ENCODE measurements at regions not wholly inside any gene's neighbourhood (a gene's known extent, or its start where the extent isn't known, plus 50 kb on each side); places are given as distances from the start of the nearest gene placed in this dataset.
"Not testable (repeated sequence)": the region's sequence is repeated elsewhere in the genome, so short reads cannot be mapped to it uniquely, and the experiment has no call there.

- H3K27ac Mint-ChIP-seq: no peak overlapping the region
- CTCF ChIA-PET: no interaction called here
Observed at GRCh38 chr2:173711816-173712215, 253.4 kb downstream of the SP3 start.

DNA sequence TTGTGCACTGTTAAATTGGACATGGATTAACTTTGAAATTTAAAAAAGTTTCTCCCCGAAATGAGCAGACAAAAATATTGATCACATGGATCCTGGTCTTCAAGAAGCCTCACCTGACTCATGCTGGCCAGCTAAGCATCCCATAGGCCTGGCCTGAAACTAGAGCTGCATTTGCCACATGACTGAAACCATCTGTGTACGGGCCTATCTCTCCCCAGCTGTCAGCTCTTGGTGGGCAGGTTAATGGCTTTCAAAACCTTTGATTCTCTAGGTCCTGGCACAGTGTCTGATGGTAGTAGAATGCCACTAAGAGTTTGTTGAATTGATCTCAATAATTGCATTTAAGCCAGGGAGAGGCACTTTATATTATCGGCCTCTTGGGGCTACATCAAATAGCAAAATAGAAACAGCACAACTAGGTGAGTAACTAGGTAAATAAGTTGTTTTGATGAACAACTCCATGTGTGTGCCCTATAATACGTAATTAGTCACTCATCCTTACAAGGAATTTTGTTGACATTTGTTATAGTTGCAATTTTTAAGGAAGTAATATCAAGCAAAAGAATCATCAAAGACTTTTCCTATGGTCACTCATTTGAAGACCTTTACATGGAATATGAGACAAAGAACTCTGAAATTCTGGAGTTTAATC lies 251.1 kb downstream of the SP3 start:
- no peaks in the 10 kb centered on the region for H3K9me3 Mint-ChIP-seq
- intact Hi-C loops (cut with micrococcal nuclease): no loop called here
- CTCF ChIA-PET: interaction anchor here (0.7 kb wide), 1 partner anchor 1646 kb away, joined by 3 read pairs; no protein-coding TSS in a partner anchor
- H3K4me3 Mint-ChIP-seq: no peak overlapping the region
- H3K27me3 Mint-ChIP-seq (ENCODE audit: low read depth): peaks cover 14% of the 10 kb centered on the region
- no peaks in the 10 kb centered on the region for H3K4me1 Mint-ChIP-seq (ENCODE audit: low read depth)
- no peaks in the 10 kb centered on the region for H3K36me3 Mint-ChIP-seq (ENCODE audit: low read depth)
- no peak for DNase-seq
- no peak overlapping the region for H3K27ac Mint-ChIP-seq

More at GRCh38 chr2:173711816-173712215, 253.4 kb downstream of the SP3 start:
- Mint-ChIP-seq H3K36me3 (ENCODE audit: low read depth) (no peaks in the 10 kb centered on the region), H3K27me3 (ENCODE audit: low read depth) (peaks cover 3% of the 10 kb centered on the region), H3K4me1 (ENCODE audit: low read depth) (no peaks in the 10 kb centered on the region), H3K9me3 (no peaks in the 10 kb centered on the region), H3K4me3 (no peak overlapping the region)
- intact Hi-C loops (cut with micrococcal nuclease): no loop called here
- no peak for DNase-seq

DNA sequence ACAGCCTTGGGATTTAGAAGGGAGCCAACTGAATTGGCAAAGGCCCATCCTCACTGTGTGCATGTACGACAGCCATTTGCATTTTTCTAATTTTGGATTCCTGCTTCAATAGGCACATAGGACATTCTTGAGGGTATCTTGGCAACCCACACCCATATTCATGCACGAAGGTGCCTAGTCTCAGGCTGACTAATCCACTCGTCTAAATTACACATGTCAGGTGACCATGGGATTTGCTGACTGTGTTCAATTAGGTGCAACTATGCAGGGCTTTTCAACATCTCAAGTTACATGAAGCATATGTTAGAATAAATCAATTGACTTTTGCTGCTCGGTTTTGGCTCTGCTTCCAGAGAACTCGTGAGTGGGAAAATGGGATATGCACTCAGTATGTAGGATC lies 249.7 kb downstream of the SP3 start:
- Mint-ChIP-seq H3K9me3 (no peaks in the 10 kb centered on the region), H3K36me3 (ENCODE audit: low read depth) (no peaks in the 10 kb centered on the region), H3K4me1 (ENCODE audit: low read depth) (no peaks in the 10 kb centered on the region), H3K27ac (no peak overlapping the region), H3K27me3 (ENCODE audit: low read depth) (peaks cover 20% of the 10 kb centered on the region), H3K4me3 (no peak overlapping the region)
- intact Hi-C loops (cut with micrococcal nuclease): no loop called here
- no peak for DNase-seq
- CTCF ChIA-PET: no interaction called here

DNA sequence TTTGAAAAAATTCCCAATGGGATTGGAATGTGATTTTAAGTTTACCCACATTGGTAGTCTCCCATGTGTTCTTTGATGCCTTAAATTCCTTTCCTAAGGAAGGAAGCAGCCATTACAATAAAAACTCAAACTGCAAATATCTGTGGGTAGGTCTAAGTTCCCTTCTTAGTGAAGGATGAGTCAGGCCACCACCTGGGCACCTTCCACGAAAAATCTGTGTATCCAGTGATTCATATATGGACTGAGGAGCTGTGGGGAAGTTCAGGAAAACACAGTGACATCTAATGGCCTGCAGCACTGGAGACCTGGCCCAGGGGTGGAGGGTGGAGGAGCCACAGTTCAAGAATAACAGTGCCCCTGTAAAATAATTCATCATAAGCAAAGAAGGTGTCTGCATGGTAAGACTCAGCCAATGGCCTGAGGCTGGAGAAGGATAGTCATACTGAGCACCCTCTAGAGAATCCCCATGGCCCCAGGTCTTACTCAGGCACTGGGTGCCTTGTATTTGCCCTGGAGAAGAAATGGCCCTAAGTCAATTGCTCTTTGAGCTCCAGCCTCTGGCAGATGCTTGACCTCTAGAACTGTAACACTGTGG lies 248.6 kb downstream of the SP3 start:
- H3K27ac Mint-ChIP-seq: no peak overlapping the region
- H3K27me3 Mint-ChIP-seq (ENCODE audit: low read depth): peaks cover 20% of the 10 kb centered on the region
- no peaks in the 10 kb centered on the region for H3K36me3 Mint-ChIP-seq (ENCODE audit: low read depth)

GRCh38 chr2:173719471-173719870 lies 245.7 kb downstream of the SP3 start:
- Mint-ChIP-seq H3K27me3 (ENCODE audit: low read depth) (peaks cover 32% of the 10 kb centered on the region), H3K4me3 (no peak overlapping the region), H3K27ac (no peak overlapping the region), H3K4me1 (ENCODE audit: low read depth) (no peaks in the 10 kb centered on the region), H3K36me3 (ENCODE audit: low read depth) (no peaks in the 10 kb centered on the region), H3K9me3 (no peaks in the 10 kb centered on the region)
- intact Hi-C loops (cut with micrococcal nuclease): no loop called here
- DNase-seq: no peak
- CTCF ChIA-PET: interaction anchor here (0.6 kb wide), 1 partner anchor 54 kb away, joined by 3 read pairs; no protein-coding TSS in a partner anchor

More for the DNA sequence above, 248.6 kb downstream of the SP3 start:
- no peak overlapping the region for H3K4me3 Mint-ChIP-seq
- intact Hi-C loops (cut with micrococcal nuclease): no loop called here
- DNase-seq: no peak
- no peaks in the 10 kb centered on the region for H3K9me3 Mint-ChIP-seq
- H3K4me1 Mint-ChIP-seq (ENCODE audit: low read depth): no peaks in the 10 kb centered on the region
- CTCF ChIA-PET: no interaction called here

GRCh38 chr2:173720306-173720705 lies 244.9 kb downstream of the SP3 start:
- DNase-seq: no peak
- H3K27ac Mint-ChIP-seq: no peak overlapping the region
- intact Hi-C loops (cut with micrococcal nuclease): no loop called here
- no peaks in the 10 kb centered on the region for H3K36me3 Mint-ChIP-seq (ENCODE audit: low read depth)
- no peaks in the 10 kb centered on the region for H3K4me1 Mint-ChIP-seq (ENCODE audit: low read depth)
- peaks cover 35% of the 10 kb centered on the region for H3K27me3 Mint-ChIP-seq (ENCODE audit: low read depth)
- CTCF ChIA-PET: no interaction called here
- no peak overlapping the region for H3K4me3 Mint-ChIP-seq
- H3K9me3 Mint-ChIP-seq: no peaks in the 10 kb centered on the region

- CTCF ChIA-PET: no interaction called here
- intact Hi-C loops (cut with micrococcal nuclease): no loop called here
- Mint-ChIP-seq H3K36me3 (ENCODE audit: low read depth) (no peaks in the 10 kb centered on the region), H3K27ac (no peak overlapping the region), H3K4me3 (no peak overlapping the region), H3K27me3 (ENCODE audit: low read depth) (peaks cover 3% of the 10 kb centered on the region), H3K9me3 (peaks cover 3% of the 10 kb centered on the region), H3K4me1 (ENCODE audit: low read depth) (no peaks in the 10 kb centered on the region)
- DNase-seq: no peak
Observed at GRCh38 chr2:173734797-173735196, 230.4 kb downstream of the SP3 start.

DNA sequence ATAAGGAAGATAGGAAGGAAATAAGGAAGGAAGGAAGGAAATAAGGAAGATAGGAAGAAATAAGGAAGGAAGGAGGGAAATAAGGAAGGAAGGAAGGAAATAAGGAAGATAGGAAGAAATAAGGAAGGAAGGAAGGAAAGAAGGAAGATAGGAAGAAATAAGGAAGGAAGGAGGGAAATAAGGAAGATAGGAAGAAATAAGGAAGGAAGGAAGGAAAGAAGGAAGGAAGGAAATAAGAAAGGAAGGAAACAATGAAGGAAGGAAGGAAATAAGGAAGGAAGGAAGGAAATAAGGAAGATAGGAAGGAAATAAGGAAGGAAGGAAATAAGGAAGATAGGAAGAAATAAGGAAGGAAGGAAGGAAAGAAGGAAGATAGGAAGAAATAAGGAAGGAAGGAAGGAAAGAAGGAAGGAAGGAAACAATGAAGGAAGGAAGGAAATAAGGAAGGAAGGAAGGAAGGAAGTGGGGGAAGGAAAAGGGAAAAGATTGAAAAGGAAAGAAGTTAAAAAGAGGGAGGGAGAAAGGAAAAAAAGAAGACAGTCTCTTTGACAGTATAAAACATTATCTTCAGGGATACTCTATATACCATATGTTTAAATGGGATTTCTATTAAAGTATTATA lies 227.1 kb downstream of the SP3 start:
- H3K27ac Mint-ChIP-seq; H3K36me3 Mint-ChIP-seq (ENCODE audit: low read depth); CTCF ChIA-PET; H3K9me3 Mint-ChIP-seq; H3K27me3 Mint-ChIP-seq (ENCODE audit: low read depth); intact Hi-C loops (cut with micrococcal nuclease); DNase-seq; H3K4me3 Mint-ChIP-seq; H3K4me1 Mint-ChIP-seq (ENCODE audit: low read depth): not testable (repeated sequence)

DNA sequence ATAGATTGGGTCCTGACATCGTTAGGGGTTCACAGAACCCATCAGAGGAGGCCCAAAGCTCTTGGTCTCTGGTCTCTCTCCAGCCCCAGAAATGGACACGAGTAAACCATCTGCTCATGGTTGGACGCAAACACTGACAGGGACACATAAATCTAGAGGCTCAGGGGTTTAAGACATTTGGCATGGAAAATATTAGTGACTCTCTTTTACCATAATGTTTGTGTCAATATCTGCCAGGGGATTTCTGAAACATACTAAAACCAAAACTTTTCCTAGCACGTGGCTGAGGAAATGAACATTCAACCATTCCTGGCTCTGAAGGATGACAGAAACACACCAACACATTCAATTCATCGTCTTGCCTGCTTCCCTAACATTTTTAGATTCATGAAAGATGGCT lies 226.2 kb downstream of the SP3 start:
- intact Hi-C loops (cut with micrococcal nuclease): no loop called here
- no peaks in the 10 kb centered on the region for H3K36me3 Mint-ChIP-seq (ENCODE audit: low read depth)
- CTCF ChIA-PET: interaction anchor here (1.2 kb wide), 1 partner anchor 56 kb away, joined by 4 read pairs; no protein-coding TSS in a partner anchor
- no peak overlapping the region for H3K4me3 Mint-ChIP-seq
- no peak for DNase-seq
- H3K9me3 Mint-ChIP-seq: peaks cover 3% of the 10 kb centered on the region
- H3K4me1 Mint-ChIP-seq (ENCODE audit: low read depth): no peaks in the 10 kb centered on the region
- no peak overlapping the region for H3K27ac Mint-ChIP-seq
- H3K27me3 Mint-ChIP-seq (ENCODE audit: low read depth): peaks cover 8% of the 10 kb centered on the region

GRCh38 chr2:173740639-173741038 lies 224.5 kb downstream of the SP3 start:
- intact Hi-C loops (cut with micrococcal nuclease): no loop called here
- no peak for DNase-seq
- Mint-ChIP-seq H3K36me3 (ENCODE audit: low read depth) (no peaks in the 10 kb centered on the region), H3K27me3 (ENCODE audit: low read depth) (peaks cover 7% of the 10 kb centered on the region), H3K27ac (no peak overlapping the region), H3K4me3 (no peak overlapping the region), H3K4me1 (ENCODE audit: low read depth) (no peaks in the 10 kb centered on the region), H3K9me3 (peaks cover 3% of the 10 kb centered on the region)
- CTCF ChIA-PET: no interaction called here

GRCh38 chr2:173741759-173742158 lies 223.4 kb downstream of the SP3 start:
- intact Hi-C loops (cut with micrococcal nuclease): no loop called here
- Mint-ChIP-seq H3K9me3 (peaks cover 3% of the 10 kb centered on the region), H3K4me1 (ENCODE audit: low read depth) (no peaks in the 10 kb centered on the region), H3K4me3 (no peak overlapping the region), H3K36me3 (ENCODE audit: low read depth) (no peaks in the 10 kb centered on the region), H3K27ac (no peak overlapping the region), H3K27me3 (ENCODE audit: low read depth) (peaks cover 7% of the 10 kb centered on the region)
- no peak for DNase-seq
- CTCF ChIA-PET: no interaction called here

DNA sequence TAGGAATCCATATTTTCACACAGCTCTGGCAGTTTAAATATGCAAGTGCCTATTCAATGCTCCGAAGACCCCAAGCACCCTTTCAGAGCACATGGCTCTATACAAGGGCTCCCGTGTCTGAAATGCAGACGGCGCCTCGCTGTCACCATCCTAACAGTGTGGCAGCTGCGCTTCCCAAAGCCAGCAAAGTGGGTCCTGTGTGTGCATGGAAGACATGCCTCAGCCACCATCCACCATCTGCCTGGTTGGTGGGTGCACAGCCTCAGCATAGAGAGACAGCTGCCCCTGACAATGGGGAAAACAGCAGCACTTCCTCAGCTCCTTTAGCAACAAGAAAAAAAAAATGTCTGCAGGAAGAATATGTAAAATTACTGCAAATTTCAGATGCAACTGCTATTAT lies 218.1 kb downstream of the SP3 start:
- Mint-ChIP-seq H3K27me3 (ENCODE audit: low read depth) (peaks cover 15% of the 10 kb centered on the region), H3K4me1 (ENCODE audit: low read depth) (no peaks in the 10 kb centered on the region), H3K27ac (no peak overlapping the region), H3K9me3 (no peaks in the 10 kb centered on the region), H3K4me3 (no peak overlapping the region), H3K36me3 (ENCODE audit: low read depth) (no peaks in the 10 kb centered on the region)
- CTCF ChIA-PET: no interaction called here
- DNase-seq: no peak
- intact Hi-C loops (cut with micrococcal nuclease): no loop called here

DNA sequence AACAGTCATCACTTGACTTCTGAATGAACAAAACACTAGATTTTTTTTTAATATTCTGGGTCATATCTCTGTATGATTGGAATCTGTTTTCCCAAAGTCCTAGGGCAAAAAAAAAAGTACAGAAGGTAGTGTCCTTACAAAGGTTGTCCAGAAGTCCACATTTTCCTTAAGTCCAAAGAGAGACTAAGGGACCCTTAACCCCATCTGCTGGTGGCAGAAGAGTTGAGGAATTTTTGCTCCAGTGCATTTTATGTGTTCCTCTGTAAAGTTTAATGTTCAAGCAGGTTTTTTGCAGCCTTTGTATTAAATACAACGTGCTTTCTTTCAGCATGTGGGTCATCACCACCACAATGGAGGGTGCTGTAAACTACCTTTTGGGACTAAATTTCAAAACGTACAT lies 215.9 kb downstream of the SP3 start:
- Mint-ChIP-seq H3K4me3 (no peak overlapping the region), H3K4me1 (ENCODE audit: low read depth) (no peaks in the 10 kb centered on the region), H3K27ac (no peak overlapping the region), H3K36me3 (ENCODE audit: low read depth) (no peaks in the 10 kb centered on the region), H3K9me3 (no peaks in the 10 kb centered on the region), H3K27me3 (ENCODE audit: low read depth) (peaks cover 8% of the 10 kb centered on the region)
- CTCF ChIA-PET: interaction anchor here (1.2 kb wide), 1 partner anchor 592 kb away, joined by 4 read pairs; no protein-coding TSS in a partner anchor
- intact Hi-C loops (cut with micrococcal nuclease): no loop called here
- DNase-seq: no peak
